ENCODE measurements at regions not wholly inside any gene's neighbourhood (a gene's known extent, or its start where the extent isn't known, plus 50 kb on each side); places are given as distances from the start of the nearest gene placed in this dataset.

DNA sequence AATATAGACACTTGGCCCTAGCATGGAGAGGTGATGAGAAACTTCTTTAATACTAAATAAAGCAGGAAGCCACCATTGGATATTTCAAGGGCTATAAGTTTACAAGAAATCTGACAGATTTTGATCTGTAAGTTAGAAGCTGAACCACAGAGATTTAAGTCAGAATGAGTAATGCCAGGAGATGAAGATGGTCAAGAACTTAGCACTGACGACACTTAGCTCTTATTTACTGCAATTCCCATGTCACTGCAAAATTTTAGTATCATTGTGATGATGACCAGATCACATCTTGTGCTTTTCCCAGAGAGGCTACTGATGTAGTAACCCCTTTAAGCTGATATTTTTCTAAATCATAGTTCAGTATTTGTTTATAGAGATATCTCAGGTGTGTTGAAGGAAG, 59.4 kb upstream of the CD96 start:
- TF ChIP-seq CTCF (conservative IDR thresholded peaks at IDR 0.05; ENCODE audit: low read length) = no peak
- no peak for TF ChIP-seq EZH2phosphoT487 (IDR thresholded peaks at IDR 0.05; ENCODE audit: borderline replicate concordance)
- Histone ChIP-seq H4K20me1 (ENCODE audit: insufficient read depth, low read length, poor library complexity, severe bottlenecking) (no peaks in the 10 kb centered on the region), H2AFZ (ENCODE audit: low read length) (no peak overlapping the region), H3K36me3 (ENCODE audit: insufficient read depth, low read length) (no peaks in the 10 kb centered on the region), H3K9me3 (ENCODE audit: insufficient read depth, low read depth, low read length) (no peaks in the 10 kb centered on the region), H3K4me2 (ENCODE audit: low read depth, low read length, poor library complexity, severe bottlenecking) (no peak overlapping the region), H3K4me3 (ENCODE audit: low read length, poor library complexity, severe bottlenecking) (no peak overlapping the region), H3K79me2 (ENCODE audit: insufficient read depth, low read length) (no peaks in the 10 kb centered on the region), H3K9me2 (replicated peaks; ENCODE audit: low read depth, low read length) (no peaks in the 10 kb centered on the region), H3K27me3 (ENCODE audit: insufficient read depth, low read length, poor library complexity, severe bottlenecking) (no peaks in the 10 kb centered on the region), H3K9ac (ENCODE audit: low read depth, low read length, poor library complexity, severe bottlenecking) (no peak overlapping the region), H3F3A (ENCODE audit: low read depth) (no peaks in the 10 kb centered on the region), H3K4me1 (ENCODE audit: insufficient read depth, low read length, poor library complexity, severe bottlenecking) (no peaks in the 10 kb centered on the region)

- no peaks in the 10 kb centered on the region for H3K9me2 ChIP-seq (replicated peaks; ENCODE audit: low read depth, low read length)
- no peak overlapping the region for H3K4me2 ChIP-seq (ENCODE audit: low read depth, low read length, poor library complexity, severe bottlenecking)
- no peaks in the 10 kb centered on the region for H3K36me3 ChIP-seq (ENCODE audit: insufficient read depth, low read length)
- no peak overlapping the region for H3K9ac ChIP-seq (ENCODE audit: low read depth, low read length, poor library complexity, severe bottlenecking)
- H4K20me1 ChIP-seq (ENCODE audit: insufficient read depth, low read length, poor library complexity, severe bottlenecking) = no peaks in the 10 kb centered on the region
- no peaks in the 10 kb centered on the region for H3K4me1 ChIP-seq (ENCODE audit: insufficient read depth, low read length, poor library complexity, severe bottlenecking)
- no peaks in the 10 kb centered on the region for H3K79me2 ChIP-seq (ENCODE audit: insufficient read depth, low read length)
- no peaks in the 10 kb centered on the region for H3F3A ChIP-seq (ENCODE audit: low read depth)
- no peak overlapping the region for H2AFZ ChIP-seq (ENCODE audit: low read length)
- H3K9me3 ChIP-seq (ENCODE audit: insufficient read depth, low read depth, low read length) = no peaks in the 10 kb centered on the region
- H3K27me3 ChIP-seq (ENCODE audit: insufficient read depth, low read length, poor library complexity, severe bottlenecking) = no peaks in the 10 kb centered on the region
- TF ChIP-seq CTCF (conservative IDR thresholded peaks at IDR 0.05; ENCODE audit: low read length) (no peak), EZH2phosphoT487 (IDR thresholded peaks at IDR 0.05; ENCODE audit: borderline replicate concordance) (no peak)
- H3K4me3 ChIP-seq (ENCODE audit: low read length, poor library complexity, severe bottlenecking) = no peak overlapping the region
These were observed 56.9 kb upstream of the CD96 start for GRCh38 chr3:111485086-111485485.

All from Loucy (cell line).